ENCODE measurements at regions not wholly inside any gene's neighbourhood (a gene's known extent, or its start where the extent isn't known, plus 50 kb on each side); places are given as distances from the start of the nearest gene placed in this dataset.

- TF ChIP-seq POLR2A (IDR thresholded peaks at IDR 0.05) (no peak), CTCF (IDR thresholded peaks at IDR 0.05) (no peak)
These were observed 484.5 kb downstream of the TNS3 start for GRCh38 chr7:47097431-47097830.
